GM23338 (cell line): ENCODE measurements at regions not wholly inside any gene's neighbourhood (a gene's known extent, or its start where the extent isn't known, plus 50 kb on each side); places are given as distances from the start of the nearest gene placed in this dataset.

Experiments
- ATAC-seq: fragments of 200-7000 bp; cut with Tn5 transposase; 3 replicates; pipeline ENCODE4 v1.9.1; 2020
- DNase-seq: peaks from one replicate; pipeline ENCODE4 v3.0.0-alpha.2; 2015; ENCODE audit warnings: low spot score
- H2AFZ ChIP-seq: fragments of 200-600 bp; sonication (generic); 2 replicates; pipeline ENCODE4 v1.8.0; 2016; ENCODE audit warnings: antibody characterized with exemption, mild to moderate bottlenecking, moderate library complexity
- H3F3A ChIP-seq: fragments of 200-600 bp; sonication (generic); replicated peaks from 2 replicates; pipeline ENCODE4 v1.8.0; 2017; ENCODE audit warnings: antibody characterized with exemption, mixed run types, low read depth
- H3K27ac ChIP-seq: fragments of 200-600 bp; sonication (generic); 2 replicates; pipeline ENCODE4 v1.6.1; 2016; ENCODE audit warnings: low read depth
- H3K27me3 ChIP-seq: fragments of 200-600 bp; sonication (generic); 2 replicates; pipeline ENCODE4 v1.8.0; 2016; ENCODE audit warnings: mild to moderate bottlenecking, mixed run types, moderate library complexity; ENCODE audit not compliant: insufficient read depth
- H3K36me3 ChIP-seq: fragments of 200-600 bp; sonication (generic); 2 replicates; pipeline ENCODE4 v1.8.0; 2016; ENCODE audit warnings: mild to moderate bottlenecking; ENCODE audit not compliant: insufficient read depth
- H3K4me1 ChIP-seq: fragments of 200-600 bp; sonication (generic); 2 replicates; pipeline ENCODE4 v1.8.0; 2016; ENCODE audit warnings: mild to moderate bottlenecking, moderate library complexity; ENCODE audit not compliant: insufficient read depth
- H3K4me2 ChIP-seq: fragments of 200-600 bp; sonication (generic); 2 replicates; pipeline ENCODE4 v1.7.1; 2017; ENCODE audit warnings: mixed run types
- H3K4me3 ChIP-seq: fragments of 200-600 bp; sonication (generic); 2 replicates; pipeline ENCODE4 v1.6.1; 2016; ENCODE audit warnings: mixed run types
- H3K79me2 ChIP-seq: fragments of 200-600 bp; sonication (generic); replicated peaks from 2 replicates; pipeline ENCODE4 v1.8.0; 2017; ENCODE audit warnings: mild to moderate bottlenecking; ENCODE audit not compliant: insufficient read depth
- H3K9me2 ChIP-seq: fragments of 200-600 bp; sonication (generic); 2 replicates; pipeline ENCODE4 v1.8.0; 2017; ENCODE audit not compliant: insufficient read depth
- H4K20me1 ChIP-seq: fragments of 200-600 bp; sonication (generic); replicated peaks from 2 replicates; pipeline ENCODE4 v1.8.0; 2017; ENCODE audit warnings: mild to moderate bottlenecking; ENCODE audit not compliant: insufficient read depth
- H3K27ac Mint-ChIP-seq: 2 replicates; pipeline ENCODE4 v1.8.0; 2020; ENCODE audit warnings: inconsistent platforms, mild to moderate bottlenecking, moderate library complexity, mixed read lengths
- H3K27me3 Mint-ChIP-seq: 3 replicates; pipeline ENCODE4 v1.8.0; 2022; ENCODE audit warnings: low read depth, mild to moderate bottlenecking, moderate library complexity, mixed read lengths, inconsistent platforms; ENCODE audit not compliant: insufficient read depth, poor library complexity
- H3K36me3 Mint-ChIP-seq: 3 replicates; pipeline ENCODE4 v1.8.0; 2021; ENCODE audit warnings: low read depth, mild to moderate bottlenecking, inconsistent platforms, moderate library complexity, mixed read lengths
- H3K4me1 Mint-ChIP-seq: 3 replicates; pipeline ENCODE4 v1.8.0; 2020; ENCODE audit warnings: mild to moderate bottlenecking, inconsistent platforms, mixed read lengths
- H3K4me3 Mint-ChIP-seq: 3 replicates; pipeline ENCODE4 v1.8.0; 2021; ENCODE audit warnings: moderate library complexity, mild to moderate bottlenecking, inconsistent platforms, mixed read lengths
- H3K9me3 Mint-ChIP-seq: 3 replicates; pipeline ENCODE4 v1.8.0; 2020; ENCODE audit warnings: moderate library complexity, mild to moderate bottlenecking, inconsistent platforms, mixed read lengths
- CREB1 ChIP-seq: fragments of 250-450 bp; sonication (Bioruptor Pico); IDR thresholded peaks from 2 replicates; pipeline ENCODE4 v1.5.0; 2020; ENCODE audit warnings: low read depth, mild to moderate bottlenecking, moderate library complexity
- JUNB ChIP-seq: IDR thresholded peaks from one replicate; pipeline ENCODE4 v1.6.1; 2016; ENCODE audit warnings: antibody characterized with exemption; ENCODE audit not compliant: unreplicated experiment
- NANOG ChIP-seq: IDR thresholded peaks from 2 replicates; pipeline ENCODE4 v1.6.1; 2016; ENCODE audit warnings: antibody characterized with exemption, borderline replicate concordance
- POLR2AphosphoS5 ChIP-seq: IDR thresholded peaks from 2 replicates; pipeline ENCODE4 v1.6.1; 2016; ENCODE audit warnings: antibody characterized with exemption, low read depth
- STAT1 ChIP-seq: IDR thresholded peaks from one replicate; pipeline ENCODE4 v1.6.1; 2016; ENCODE audit warnings: antibody characterized with exemption; ENCODE audit not compliant: unreplicated experiment
- TF ChIP-seq, protein P1 (sequence below), 2 experiments: fragments of 200-600 bp in 1 of 2; sonication (generic) in 1 of 2; conservative IDR thresholded peaks; 2 replicates each; pipeline versions ENCODE4 v1.5.1 to v1.6.1; 2016 to 2017; ENCODE audit warnings: antibody characterized with exemption in 2 of 2, low read depth in 2 of 2, mild to moderate bottlenecking in 2 of 2, moderate library complexity in 1 of 2
- TF ChIP-seq, protein P2 (sequence below): IDR thresholded peaks from 2 replicates; pipeline ENCODE4 v1.6.1; 2016; ENCODE audit warnings: antibody characterized with exemption

DNA sequence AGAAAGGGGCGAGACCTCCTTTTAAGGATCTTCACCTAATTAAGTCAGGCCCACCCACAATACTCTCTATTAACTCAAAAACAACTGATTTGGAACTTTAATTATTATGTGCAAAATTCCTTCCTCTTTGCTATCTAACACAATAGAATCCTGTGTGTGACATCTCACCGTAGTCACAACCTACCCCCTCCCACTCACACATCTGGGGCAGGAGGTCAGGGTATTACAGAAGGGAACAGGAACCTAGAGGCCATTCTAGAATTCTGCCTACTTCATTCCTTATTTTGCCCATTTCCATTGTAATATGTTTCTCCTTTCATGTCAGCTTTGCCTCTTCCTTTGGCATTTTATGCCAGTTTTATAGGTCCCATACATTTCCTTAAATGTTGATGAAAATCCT, 829.3 kb upstream of the ID2 start:
- Histone ChIP-seq H3K9me2 (peaks cover 5% of the 10 kb centered on the region; the same call in 1 of the 2 replicates), H3K27ac (no peak overlapping the region), H3K27me3 (no peaks in the 10 kb centered on the region), H3K4me1 (no peaks in the 10 kb centered on the region), H3F3A (no peaks in the 10 kb centered on the region), H2AFZ (no peak overlapping the region), H3K4me3 (no peak overlapping the region), H4K20me1 (no peaks in the 10 kb centered on the region), H3K36me3 (no peaks in the 10 kb centered on the region), H3K4me2 (no peak overlapping the region), H3K79me2 (no peaks in the 10 kb centered on the region)
- peaks cover 3% of the 10 kb centered on the region; the same call in 1 of the 3 replicates for H3K36me3 Mint-ChIP-seq
- ATAC-seq, result no peak
- H3K4me3 Mint-ChIP-seq, result no peak overlapping the region
- TF ChIP-seq JUNB (no peak), STAT1 (no peak)
- TF ChIP-seq, protein P1, sequence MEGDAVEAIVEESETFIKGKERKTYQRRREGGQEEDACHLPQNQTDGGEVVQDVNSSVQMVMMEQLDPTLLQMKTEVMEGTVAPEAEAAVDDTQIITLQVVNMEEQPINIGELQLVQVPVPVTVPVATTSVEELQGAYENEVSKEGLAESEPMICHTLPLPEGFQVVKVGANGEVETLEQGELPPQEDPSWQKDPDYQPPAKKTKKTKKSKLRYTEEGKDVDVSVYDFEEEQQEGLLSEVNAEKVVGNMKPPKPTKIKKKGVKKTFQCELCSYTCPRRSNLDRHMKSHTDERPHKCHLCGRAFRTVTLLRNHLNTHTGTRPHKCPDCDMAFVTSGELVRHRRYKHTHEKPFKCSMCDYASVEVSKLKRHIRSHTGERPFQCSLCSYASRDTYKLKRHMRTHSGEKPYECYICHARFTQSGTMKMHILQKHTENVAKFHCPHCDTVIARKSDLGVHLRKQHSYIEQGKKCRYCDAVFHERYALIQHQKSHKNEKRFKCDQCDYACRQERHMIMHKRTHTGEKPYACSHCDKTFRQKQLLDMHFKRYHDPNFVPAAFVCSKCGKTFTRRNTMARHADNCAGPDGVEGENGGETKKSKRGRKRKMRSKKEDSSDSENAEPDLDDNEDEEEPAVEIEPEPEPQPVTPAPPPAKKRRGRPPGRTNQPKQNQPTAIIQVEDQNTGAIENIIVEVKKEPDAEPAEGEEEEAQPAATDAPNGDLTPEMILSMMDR (conservative IDR thresholded peaks at IDR 0.05; ENCODE audit: low read depth in 2 of 2), result no peak
- H3K27me3 Mint-ChIP-seq, result peaks cover 1% of the 10 kb centered on the region
- no peaks in the 10 kb centered on the region for H3K9me3 Mint-ChIP-seq
- DNase-seq, result no peak
- H3K27ac Mint-ChIP-seq, result no peak overlapping the region
- no peaks in the 10 kb centered on the region for H3K4me1 Mint-ChIP-seq

DNA sequence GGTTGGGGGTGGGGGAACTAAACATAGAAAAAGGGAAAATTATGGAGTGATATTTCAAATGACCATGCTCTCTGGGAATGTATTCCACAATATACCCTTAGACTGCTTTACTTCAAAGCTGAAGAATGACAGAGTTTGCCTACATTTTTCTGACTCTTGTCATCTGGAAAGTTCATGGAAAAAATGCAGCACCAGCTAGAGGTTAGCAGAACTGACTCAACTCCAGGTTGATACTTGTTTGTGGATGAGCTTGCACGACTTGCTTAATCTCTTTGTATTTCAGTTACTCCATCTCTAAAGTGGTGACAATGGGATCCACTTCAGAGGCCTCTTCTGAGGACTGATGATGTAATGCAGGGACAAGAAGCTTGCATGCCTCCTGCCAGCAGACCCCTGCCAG, 824.0 kb upstream of the ID2 start:
- Histone ChIP-seq H3F3A (no peaks in the 10 kb centered on the region), H3K27ac (no peak overlapping the region), H3K4me1 (no peaks in the 10 kb centered on the region), H3K36me3 (no peaks in the 10 kb centered on the region), H3K4me3 (no peak overlapping the region), H3K27me3 (no peaks in the 10 kb centered on the region), H4K20me1 (no peaks in the 10 kb centered on the region), H3K9me2 (peaks cover 17% of the 10 kb centered on the region), H3K4me2 (no peak overlapping the region), H2AFZ (no peak overlapping the region), H3K79me2 (no peaks in the 10 kb centered on the region)
- no peak for DNase-seq
- no peak overlapping the region for H3K4me3 Mint-ChIP-seq
- H3K36me3 Mint-ChIP-seq, result 0 out of 3 replicates have a peak, but pooled peaks cover 3% of the 10 kb centered on the region
- H3K27me3 Mint-ChIP-seq, result no peaks in the 10 kb centered on the region
- TF ChIP-seq JUNB, result no peak
- TF ChIP-seq NANOG, result no peak
- TF ChIP-seq, protein P2, sequence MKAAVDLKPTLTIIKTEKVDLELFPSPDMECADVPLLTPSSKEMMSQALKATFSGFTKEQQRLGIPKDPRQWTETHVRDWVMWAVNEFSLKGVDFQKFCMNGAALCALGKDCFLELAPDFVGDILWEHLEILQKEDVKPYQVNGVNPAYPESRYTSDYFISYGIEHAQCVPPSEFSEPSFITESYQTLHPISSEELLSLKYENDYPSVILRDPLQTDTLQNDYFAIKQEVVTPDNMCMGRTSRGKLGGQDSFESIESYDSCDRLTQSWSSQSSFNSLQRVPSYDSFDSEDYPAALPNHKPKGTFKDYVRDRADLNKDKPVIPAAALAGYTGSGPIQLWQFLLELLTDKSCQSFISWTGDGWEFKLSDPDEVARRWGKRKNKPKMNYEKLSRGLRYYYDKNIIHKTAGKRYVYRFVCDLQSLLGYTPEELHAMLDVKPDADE, result no peak
- no peak for TF ChIP-seq CREB1 (CRISPR knock-in tag)
- TF ChIP-seq POLR2AphosphoS5, result no peak
- ATAC-seq, result no peak
- no peak overlapping the region for H3K27ac Mint-ChIP-seq
- peaks cover 3% of the 10 kb centered on the region; the same call in 1 of the 3 replicates for H3K4me1 Mint-ChIP-seq
- no peaks in the 10 kb centered on the region for H3K9me3 Mint-ChIP-seq

DNA sequence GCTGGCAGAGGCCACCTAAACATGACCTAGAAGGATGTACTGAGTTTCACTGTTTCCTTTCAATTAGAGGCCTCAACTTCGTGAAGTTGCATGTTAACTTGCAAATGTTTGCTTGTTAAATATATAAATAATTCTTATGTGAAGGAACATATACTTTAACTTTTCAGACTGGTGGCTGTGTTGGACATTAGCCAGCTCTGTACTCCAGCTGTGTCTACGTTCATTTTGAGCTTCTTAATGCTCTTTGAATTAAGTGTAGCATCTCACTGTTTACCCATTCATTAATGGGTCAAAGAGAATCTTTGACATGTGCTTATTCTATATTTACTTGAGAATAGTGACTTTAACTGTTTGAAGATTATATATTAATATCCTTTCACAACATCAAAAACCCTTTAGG, 823.2 kb upstream of the ID2 start:
- ATAC-seq (no peak), DNase-seq (no peak)
- Mint-ChIP-seq H3K27me3 (no peaks in the 10 kb centered on the region), H3K9me3 (no peaks in the 10 kb centered on the region), H3K36me3 (peaks cover 8% of the 10 kb centered on the region), H3K4me3 (no peak overlapping the region), H3K4me1 (peaks cover 3% of the 10 kb centered on the region; the same call in 1 of the 3 replicates), H3K27ac (no peak overlapping the region)
- no peaks in the 10 kb centered on the region for H3F3A ChIP-seq
- H3K9me2 ChIP-seq, result peaks cover 16% of the 10 kb centered on the region
- no peaks in the 10 kb centered on the region for H3K27me3 ChIP-seq
- H3K79me2 ChIP-seq, result no peaks in the 10 kb centered on the region
- no peaks in the 10 kb centered on the region for H3K4me1 ChIP-seq
- no peak overlapping the region for H2AFZ ChIP-seq
- H3K27ac ChIP-seq, result no peak overlapping the region
- H3K4me2 ChIP-seq, result no peak overlapping the region
- H4K20me1 ChIP-seq, result no peaks in the 10 kb centered on the region
- no peak overlapping the region for H3K4me3 ChIP-seq
- TF ChIP-seq STAT1 (no peak), JUNB (no peak), NANOG (no peak)
- H3K36me3 ChIP-seq, result no peaks in the 10 kb centered on the region
